K562 (cell line): ENCODE measurements at regions not wholly inside any gene's neighbourhood (a gene's known extent, or its start where the extent isn't known, plus 50 kb on each side); places are given as distances from the start of the nearest gene placed in this dataset.

Experiments used
- ATAC-seq: fragments of 200-7000 bp; cut with Tn5 transposase; 3 replicates; pipeline ENCODE4 v1.9.1; 2020; ENCODE audit warnings: moderate library complexity
- BruUV-seq: library from RNA; stranded (reverse); fragments of 400-500 nt; replicated peaks from 2 replicates; lab custom pipeline; 2021; lab: Mats Ljungman, UMichigan
- CTCF ChIA-PET: fragments of 300-600 bp; formaldehyde crosslinking; extraction: SDS; loops from one replicate; lab custom pipeline; 2021; ENCODE audit warnings: low intra/inter-chr PET ratio; lab: Yijun Ruan, JAX
- POLR2A ChIA-PET: fragments of 300-600, 350-650 bp; sonication (Branson Sonifier 250); formaldehyde crosslinking; extraction: SDS; loops from one replicate; lab custom pipeline; 2021; ENCODE audit warnings: antibody characterized with exemption, inconsistent platforms; lab: Yijun Ruan, JAX
- DNase-seq, 4 experiments: peaks; one replicate each; pipeline versions ENCODE4 v3.0.0 to v3.0.0-alpha.2; 2011 to 2018; ENCODE audit warnings: low spot score in 3 of 4, mixed read lengths in 3 of 4; ENCODE audit errors: extremely low read depth in 1 of 4
- FAIRE-seq: peaks from 2 replicates; lab custom pipeline; 2011; peaks lifted over from hg19 to GRCh38; lab: Jason Lieb, UNC
- H2AFZ ChIP-seq: 2 replicates; pipeline ENCODE4 v1.6.0; 2011; ENCODE audit warnings: low read depth, low read length, control low read depth, inconsistent platforms
- H3K27ac ChIP-seq: fragments of 200-600 bp; 3 replicates; pipeline ENCODE4 v1.8.0; 2011; ENCODE audit warnings: low read depth, mild to moderate bottlenecking, control low read depth, inconsistent platforms, low read length, moderate library complexity, mixed read lengths; ENCODE audit errors: extremely low read depth
- H3K27me3 ChIP-seq, 2 experiments: fragments of 300-600 bp in 1 of 2; 2 replicates in 1 of 2; 3 replicates in 1 of 2; pipeline versions ENCODE4 v1.6.0 to v1.8.0; 2011; ENCODE audit warnings: inconsistent platforms in 2 of 2, low read length in 2 of 2, mild to moderate bottlenecking in 1 of 2, mixed read lengths in 1 of 2, moderate library complexity in 1 of 2; ENCODE audit not compliant: control insufficient read depth in 2 of 2, insufficient read depth in 2 of 2
- H3K36me3 ChIP-seq: fragments of 300-600 bp; 3 replicates; pipeline ENCODE4 v1.8.0; 2011; ENCODE audit warnings: mild to moderate bottlenecking, low read length, inconsistent platforms; ENCODE audit not compliant: control insufficient read depth, insufficient read depth
- H3K4me1 ChIP-seq, 2 experiments: fragments of 200-600 bp in 1 of 2; replicated peaks in 1 of 2; 2 replicates in 1 of 2; 3 replicates in 1 of 2; pipeline versions ENCODE4 v1.5.1 to v1.8.0; 2011; ENCODE audit warnings: inconsistent platforms in 2 of 2, low read length in 2 of 2, mild to moderate bottlenecking in 1 of 2, mixed read lengths in 1 of 2, moderate library complexity in 1 of 2; ENCODE audit not compliant: control insufficient read depth in 2 of 2, insufficient read depth in 2 of 2
- H3K4me2 ChIP-seq: 2 replicates; pipeline ENCODE4 v1.6.1; 2011; ENCODE audit warnings: low read length, control low read depth, inconsistent platforms, mixed read lengths; ENCODE audit not compliant: insufficient read depth
- H3K4me3 ChIP-seq: fragments of 200-600 bp; sonication (generic), shearing (Covaris generic); 2 replicates; pipeline ENCODE4 v1.5.1; 2016; ENCODE audit warnings: control low read depth, inconsistent platforms
- H3K79me2 ChIP-seq: fragments of 200-600 bp; 3 replicates; pipeline ENCODE4 v1.8.0; 2011; ENCODE audit warnings: low read length, inconsistent platforms; ENCODE audit not compliant: control insufficient read depth, insufficient read depth
- H3K9ac ChIP-seq, 2 experiments: 2 replicates each; pipeline versions ENCODE4 v1.6.0 to v1.6.1; 2011; ENCODE audit warnings: low read depth in 2 of 2, low read length in 2 of 2, control low read depth in 1 of 2, inconsistent platforms in 1 of 2, mild to moderate bottlenecking in 1 of 2, mixed read lengths in 1 of 2; ENCODE audit not compliant: insufficient read depth in 1 of 2
- H3K9me1 ChIP-seq: one replicate; pipeline ENCODE4 v1.6.0; 2011; ENCODE audit warnings: inconsistent platforms, mild to moderate bottlenecking, low read length, moderate library complexity; ENCODE audit not compliant: control insufficient read depth, insufficient read depth
- H3K9me3 ChIP-seq: replicated peaks from 2 replicates; pipeline ENCODE4 v1.5.1; 2011; ENCODE audit warnings: low read depth, low read length, inconsistent platforms; ENCODE audit not compliant: control insufficient read depth, insufficient read depth
- H4K20me1 ChIP-seq: replicated peaks from 2 replicates; pipeline ENCODE4 v1.6.1; 2011; ENCODE audit warnings: low read length, inconsistent platforms, mixed read lengths; ENCODE audit not compliant: control insufficient read depth, insufficient read depth
- CEBPG ChIP-seq, 3 experiments: fragments of 200-800 bp in 1 of 3; sonication (Bioruptor generic) in 1 of 3; sonication (generic) in 1 of 3; formaldehyde crosslinking in 1 of 3; IDR thresholded peaks in 2 of 3; conservative IDR thresholded peaks in 1 of 3; 2 replicates each; pipeline versions ENCODE4 v1.6.1 to v1.8.0; 2016 to 2022; ENCODE audit warnings: missing compliant biosample characterization in 2 of 3, missing genetic modification characterization in 2 of 3, mild to moderate bottlenecking in 1 of 3, missing genetic modification reagents in 1 of 3
- HNRNPH1 ChIP-seq: fragments of 200-400 bp; formaldehyde crosslinking; optimal IDR thresholded peaks from 2 replicates; pipeline ENCODE3; 2017; ENCODE audit warnings: low read depth, mild to moderate bottlenecking, low read length, moderate library complexity
- HNRNPL ChIP-seq: fragments of 200-400 bp; formaldehyde crosslinking; IDR thresholded peaks from 2 replicates; pipeline ENCODE4 v1.6.1; 2017; ENCODE audit warnings: low read depth, mild to moderate bottlenecking, low read length
- MAZ ChIP-seq, 2 experiments: fragments of 450-650 bp in 1 of 2; sonication (generic) in 1 of 2; formaldehyde crosslinking; IDR thresholded peaks in 1 of 2; conservative IDR thresholded peaks in 1 of 2; 2 replicates each; pipeline versions ENCODE4 v1.4.0 to v1.5.0; 2020; ENCODE audit warnings: mild to moderate bottlenecking in 1 of 2, missing genetic modification reagents in 1 of 2
- NFIC ChIP-seq: fragments of 450-650 bp; IDR thresholded peaks from 2 replicates; pipeline ENCODE4 v1.6.1; 2017; ENCODE audit warnings: mild to moderate bottlenecking, inconsistent platforms
- NONO ChIP-seq, 2 experiments: fragments of 200-400 bp in 1 of 2; fragments of 450-650 bp in 1 of 2; formaldehyde crosslinking in 1 of 2; IDR thresholded peaks; 2 replicates each; pipeline ENCODE4 v1.6.1; 2017; ENCODE audit warnings: low read depth in 2 of 2, mild to moderate bottlenecking in 2 of 2, moderate library complexity in 2 of 2, low read length in 1 of 2
- PTTG1 ChIP-seq: fragments of 450-650 bp; IDR thresholded peaks from 2 replicates; pipeline ENCODE4 v1.6.1; 2016; ENCODE audit warnings: low read depth, mild to moderate bottlenecking, missing genetic modification characterization, missing compliant biosample characterization
- SMAD3 ChIP-seq: fragments of 450-650 bp; formaldehyde crosslinking; conservative IDR thresholded peaks from 2 replicates; pipeline ENCODE4 v1.4.0; 2020; ENCODE audit warnings: mild to moderate bottlenecking
- USF1 ChIP-seq: sonication (generic); formaldehyde crosslinking; IDR thresholded peaks from 2 replicates; pipeline ENCODE4 v1.9.0; 2022; ENCODE audit warnings: mild to moderate bottlenecking, missing genetic modification reagents
- ZNF436 ChIP-seq: fragments of 250-450, 450-650 bp; sonication (Bioruptor Pico); formaldehyde crosslinking; IDR thresholded peaks from 2 replicates; pipeline ENCODE4 v1.7.0; 2020; ENCODE audit warnings: mild to moderate bottlenecking
- ZNF707 ChIP-seq: fragments of 250-450 bp; sonication (Bioruptor Pico); conservative IDR thresholded peaks from 2 replicates; pipeline ENCODE4 v1.8.0; 2022; ENCODE audit warnings: inconsistent platforms, mild to moderate bottlenecking, moderate library complexity
- WGBS: fragments of 100-300 bp; shearing (Covaris generic); methylation state at CpG from one replicate; pipeline ENCODE4 v1.1.6; 2016; ENCODE audit warnings: low coverage, mixed read lengths; ENCODE audit not compliant: insufficient coverage; ENCODE audit errors: missing lambda C conversion rate; 5-methylcytosine and 5-hydroxymethylcytosine counted together
- in situ Hi-C: fragments of 300-500 bp; cut with MboI; formaldehyde crosslinking; loops from 4 replicates; pipeline ENCODE4 v1.15.0; 2018; ENCODE audit warnings: inconsistent platforms, mixed read lengths
- intact Hi-C: fragments of 100-400 bp; cut with micrococcal nuclease; formaldehyde crosslinking; loops from 2 replicates; pipeline ENCODE4 v1.14.2; 2022
- TF ChIP-seq, protein P1 (sequence below): fragments of 450-650 bp; formaldehyde crosslinking; IDR thresholded peaks from 2 replicates; pipeline ENCODE4 v1.4.0; 2022; ENCODE audit warnings: missing genetic modification characterization
- TF ChIP-seq, protein P2 (sequence below): sonication (generic); formaldehyde crosslinking; IDR thresholded peaks from 2 replicates; pipeline ENCODE4 v1.8.0; 2022; ENCODE audit warnings: missing genetic modification reagents, mild to moderate bottlenecking, moderate library complexity, borderline replicate concordance
- TF ChIP-seq, protein P3 (sequence below): sonication (generic); formaldehyde crosslinking; IDR thresholded peaks from 2 replicates; pipeline ENCODE4 v1.8.1; 2023; ENCODE audit warnings: mild to moderate bottlenecking, missing genetic modification reagents, moderate library complexity

GRCh38 chr11:87466223-87466622 lies 428.5 kb downstream of the TMEM135 start:
- in situ Hi-C loops: no loop called here
- H3K79me2 ChIP-seq: no peaks in the 10 kb centered on the region
- 0% methylated on average over 2 of the region's 2 CpGs for WGBS

More at GRCh38 chr11:87466223-87466622, 428.5 kb downstream of the TMEM135 start:
- no peak overlapping the region for H3K4me3 ChIP-seq
- H2AFZ ChIP-seq: no peak overlapping the region
- DNase-seq: no peak
- TF ChIP-seq SMAD3 (no peak), MAZ (CRISPR knock-in tag; conservative IDR thresholded peaks at IDR 0.05 in 1 of 2, IDR thresholded peaks at IDR 0.05 in 1 of 2) (no peak), USF1 (CRISPR knock-in tag) (no peak), HNRNPL (no peak), NFIC (no peak), ZNF436 (CRISPR knock-in tag) (no peak), PTTG1 (tag) (no peak), CEBPG (CRISPR knock-in tag; IDR thresholded peaks at IDR 0.05) (no peak), CEBPG (tag; conservative IDR thresholded peaks at IDR 0.05 in 1 of 2, IDR thresholded peaks at IDR 0.05 in 1 of 2) (no peak), HNRNPH1 (no peak), ZNF707 (CRISPR knock-in tag) (no peak), NONO (IDR thresholded peaks at IDR 0.05; ENCODE audit: low read depth in 2 of 2, low read length in 1 of 2) (no peak)
- TF ChIP-seq, protein P1, sequence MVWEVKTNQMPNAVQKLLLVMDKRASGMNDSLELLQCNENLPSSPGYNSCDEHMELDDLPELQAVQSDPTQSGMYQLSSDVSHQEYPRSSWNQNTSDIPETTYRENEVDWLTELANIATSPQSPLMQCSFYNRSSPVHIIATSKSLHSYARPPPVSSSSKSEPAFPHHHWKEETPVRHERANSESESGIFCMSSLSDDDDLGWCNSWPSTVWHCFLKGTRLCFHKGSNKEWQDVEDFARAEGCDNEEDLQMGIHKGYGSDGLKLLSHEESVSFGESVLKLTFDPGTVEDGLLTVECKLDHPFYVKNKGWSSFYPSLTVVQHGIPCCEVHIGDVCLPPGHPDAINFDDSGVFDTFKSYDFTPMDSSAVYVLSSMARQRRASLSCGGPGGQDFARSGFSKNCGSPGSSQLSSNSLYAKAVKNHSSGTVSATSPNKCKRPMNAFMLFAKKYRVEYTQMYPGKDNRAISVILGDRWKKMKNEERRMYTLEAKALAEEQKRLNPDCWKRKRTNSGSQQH (CRISPR knock-in tag): no peak
- TF ChIP-seq, protein P2, sequence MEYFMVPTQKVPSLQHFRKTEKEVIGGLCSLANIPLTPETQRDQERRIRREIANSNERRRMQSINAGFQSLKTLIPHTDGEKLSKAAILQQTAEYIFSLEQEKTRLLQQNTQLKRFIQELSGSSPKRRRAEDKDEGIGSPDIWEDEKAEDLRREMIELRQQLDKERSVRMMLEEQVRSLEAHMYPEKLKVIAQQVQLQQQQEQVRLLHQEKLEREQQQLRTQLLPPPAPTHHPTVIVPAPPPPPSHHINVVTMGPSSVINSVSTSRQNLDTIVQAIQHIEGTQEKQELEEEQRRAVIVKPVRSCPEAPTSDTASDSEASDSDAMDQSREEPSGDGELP (CRISPR knock-in tag): no peak
- TF ChIP-seq, protein P3, sequence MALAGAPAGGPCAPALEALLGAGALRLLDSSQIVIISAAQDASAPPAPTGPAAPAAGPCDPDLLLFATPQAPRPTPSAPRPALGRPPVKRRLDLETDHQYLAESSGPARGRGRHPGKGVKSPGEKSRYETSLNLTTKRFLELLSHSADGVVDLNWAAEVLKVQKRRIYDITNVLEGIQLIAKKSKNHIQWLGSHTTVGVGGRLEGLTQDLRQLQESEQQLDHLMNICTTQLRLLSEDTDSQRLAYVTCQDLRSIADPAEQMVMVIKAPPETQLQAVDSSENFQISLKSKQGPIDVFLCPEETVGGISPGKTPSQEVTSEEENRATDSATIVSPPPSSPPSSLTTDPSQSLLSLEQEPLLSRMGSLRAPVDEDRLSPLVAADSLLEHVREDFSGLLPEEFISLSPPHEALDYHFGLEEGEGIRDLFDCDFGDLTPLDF (CRISPR knock-in tag): no peak
- TF ChIP-seq, all 486 proteins: peak for 0
- Histone ChIP-seq H3K4me1 (no peaks in the 10 kb centered on the region), H3K9me1 (no peaks in the 10 kb centered on the region), H3K9me3 (no peaks in the 10 kb centered on the region), H3K27me3 (no peaks in the 10 kb centered on the region), H3K36me3 (no peaks in the 10 kb centered on the region), H3K9ac (no peak overlapping the region), H3K27ac (no peak overlapping the region), H3K4me2 (no peak overlapping the region), H4K20me1 (no peaks in the 10 kb centered on the region)
- no TSS peak for BruUV-seq
- FAIRE-seq: no peak
- intact Hi-C loops: no loop called here
- ChIA-PET CTCF (no interaction called here), POLR2A (no interaction called here)
- no peak for ATAC-seq
